Astrocyte (in vitro differentiated cells and primary cell): ENCODE measurements at regions not wholly inside any gene's neighbourhood (a gene's known extent, or its start where the extent isn't known, plus 50 kb on each side); places are given as distances from the start of the nearest gene placed in this dataset.

ENCODE experiments used
- EZH2 ChIP-seq: IDR thresholded peaks from 2 replicates; pipeline ENCODE4 v1.6.1; 2012; ENCODE audit warnings: mild to moderate bottlenecking, low read length, inconsistent platforms; ENCODE audit not compliant: insufficient read depth
- TF ChIP-seq, protein P1 (sequence below): IDR thresholded peaks from 2 replicates; pipeline ENCODE4 v1.5.1; 2011; ENCODE audit warnings: low read depth, mild to moderate bottlenecking, inconsistent platforms, low read length, moderate library complexity; ENCODE audit not compliant: insufficient read depth

DNA sequence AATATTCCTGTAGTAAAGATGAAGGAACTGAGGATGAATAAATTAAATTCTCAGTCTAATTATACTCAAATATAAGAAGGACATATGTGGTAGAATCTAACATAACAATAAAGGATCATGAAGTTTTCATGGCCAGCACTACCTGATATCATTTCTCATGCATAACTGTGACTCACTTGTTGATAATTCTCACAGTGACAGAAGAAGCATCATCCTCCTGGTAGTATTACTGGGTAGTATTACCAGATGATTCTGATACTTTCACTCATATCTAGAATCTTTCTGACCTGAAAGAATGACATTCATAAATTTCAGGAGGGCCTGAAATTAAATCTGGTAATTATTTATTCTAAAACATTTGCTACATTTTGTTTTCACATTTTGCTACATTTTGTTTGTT, 1375.0 kb downstream of the EPHA7 start:
- no peak for TF ChIP-seq EZH2
- TF ChIP-seq, protein P1, sequence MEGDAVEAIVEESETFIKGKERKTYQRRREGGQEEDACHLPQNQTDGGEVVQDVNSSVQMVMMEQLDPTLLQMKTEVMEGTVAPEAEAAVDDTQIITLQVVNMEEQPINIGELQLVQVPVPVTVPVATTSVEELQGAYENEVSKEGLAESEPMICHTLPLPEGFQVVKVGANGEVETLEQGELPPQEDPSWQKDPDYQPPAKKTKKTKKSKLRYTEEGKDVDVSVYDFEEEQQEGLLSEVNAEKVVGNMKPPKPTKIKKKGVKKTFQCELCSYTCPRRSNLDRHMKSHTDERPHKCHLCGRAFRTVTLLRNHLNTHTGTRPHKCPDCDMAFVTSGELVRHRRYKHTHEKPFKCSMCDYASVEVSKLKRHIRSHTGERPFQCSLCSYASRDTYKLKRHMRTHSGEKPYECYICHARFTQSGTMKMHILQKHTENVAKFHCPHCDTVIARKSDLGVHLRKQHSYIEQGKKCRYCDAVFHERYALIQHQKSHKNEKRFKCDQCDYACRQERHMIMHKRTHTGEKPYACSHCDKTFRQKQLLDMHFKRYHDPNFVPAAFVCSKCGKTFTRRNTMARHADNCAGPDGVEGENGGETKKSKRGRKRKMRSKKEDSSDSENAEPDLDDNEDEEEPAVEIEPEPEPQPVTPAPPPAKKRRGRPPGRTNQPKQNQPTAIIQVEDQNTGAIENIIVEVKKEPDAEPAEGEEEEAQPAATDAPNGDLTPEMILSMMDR, result no peak
